ENCODE measurements at regions not wholly inside any gene's neighbourhood (a gene's known extent, or its start where the extent isn't known, plus 50 kb on each side); places are given as distances from the start of the nearest gene placed in this dataset.

GRCh38 chrX:64097891-64098290, 107.6 kb downstream of the AMER1 start:
- TF ChIP-seq, protein P1, sequence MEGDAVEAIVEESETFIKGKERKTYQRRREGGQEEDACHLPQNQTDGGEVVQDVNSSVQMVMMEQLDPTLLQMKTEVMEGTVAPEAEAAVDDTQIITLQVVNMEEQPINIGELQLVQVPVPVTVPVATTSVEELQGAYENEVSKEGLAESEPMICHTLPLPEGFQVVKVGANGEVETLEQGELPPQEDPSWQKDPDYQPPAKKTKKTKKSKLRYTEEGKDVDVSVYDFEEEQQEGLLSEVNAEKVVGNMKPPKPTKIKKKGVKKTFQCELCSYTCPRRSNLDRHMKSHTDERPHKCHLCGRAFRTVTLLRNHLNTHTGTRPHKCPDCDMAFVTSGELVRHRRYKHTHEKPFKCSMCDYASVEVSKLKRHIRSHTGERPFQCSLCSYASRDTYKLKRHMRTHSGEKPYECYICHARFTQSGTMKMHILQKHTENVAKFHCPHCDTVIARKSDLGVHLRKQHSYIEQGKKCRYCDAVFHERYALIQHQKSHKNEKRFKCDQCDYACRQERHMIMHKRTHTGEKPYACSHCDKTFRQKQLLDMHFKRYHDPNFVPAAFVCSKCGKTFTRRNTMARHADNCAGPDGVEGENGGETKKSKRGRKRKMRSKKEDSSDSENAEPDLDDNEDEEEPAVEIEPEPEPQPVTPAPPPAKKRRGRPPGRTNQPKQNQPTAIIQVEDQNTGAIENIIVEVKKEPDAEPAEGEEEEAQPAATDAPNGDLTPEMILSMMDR (conservative IDR thresholded peaks at IDR 0.05 in 1 of 2, IDR thresholded peaks at IDR 0.05 in 1 of 2; ENCODE audit: low read depth in 1 of 2, low read length in 2 of 2), result no peak
- no peak for TF ChIP-seq EZH2 (IDR thresholded peaks at IDR 0.05; ENCODE audit: low read length, missing control alignments)

Measured in fibroblast of lung (primary cell).